ENCODE measurements at regions not wholly inside any gene's neighbourhood (a gene's known extent, or its start where the extent isn't known, plus 50 kb on each side); places are given as distances from the start of the nearest gene placed in this dataset.

DNA sequence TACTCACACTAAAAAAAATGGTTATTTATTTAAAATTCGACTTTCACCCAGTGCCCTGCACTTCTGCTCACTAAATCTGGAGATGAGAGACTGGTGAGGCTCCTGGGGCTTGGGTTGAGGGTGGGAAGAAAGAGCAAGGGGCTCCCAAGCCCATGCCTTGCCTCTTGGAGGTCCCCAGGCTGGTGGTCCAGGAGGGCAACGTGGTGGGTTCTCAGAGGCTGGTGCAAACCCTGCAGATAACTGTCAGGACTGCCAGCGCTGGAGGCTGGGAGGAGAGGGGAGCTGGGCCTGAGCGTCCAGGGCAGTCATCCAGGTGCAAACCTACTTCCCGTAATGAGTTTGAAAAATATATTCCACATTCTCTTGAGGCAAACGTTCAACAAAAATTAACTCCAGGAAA lies 528.3 kb downstream of the GLRX3 start:
- no peak overlapping the region for H3K4me3 Mint-ChIP-seq
- no peak overlapping the region for H2BK20ac ChIP-seq (ENCODE audit: low read depth, low read length, poor library complexity, severe bottlenecking)
- no peak for DNase-seq
- no peaks in the 10 kb centered on the region for H3K79me1 ChIP-seq (ENCODE audit: insufficient read depth, low read depth, low read length, poor library complexity, severe bottlenecking)
- H3K18ac ChIP-seq (ENCODE audit: insufficient read length, low read depth, low read length) = no peak overlapping the region
- WGBS (ENCODE audit: extremely low coverage, insufficient read length, low lambda C conversion rate) = no CpG with 5 or more reads among the region's 6 CpGs
- H3K27ac ChIP-seq (ENCODE audit: insufficient read length, low read depth, low read length) = no peak overlapping the region
- H3K4me1 Mint-ChIP-seq = peaks cover 3 to 4% of the 10 kb centered on the region in 2 experiments; a peak in 2 of 4 replicates
- H3K56ac ChIP-seq (ENCODE audit: insufficient read length, low read depth, low read length) = no peak overlapping the region
- H4K5ac ChIP-seq (ENCODE audit: insufficient read length, low read depth, low read length) = no peak overlapping the region
- H2BK15ac ChIP-seq (ENCODE audit: low read depth, low read length) = no peak overlapping the region
- TF ChIP-seq, protein P1, sequence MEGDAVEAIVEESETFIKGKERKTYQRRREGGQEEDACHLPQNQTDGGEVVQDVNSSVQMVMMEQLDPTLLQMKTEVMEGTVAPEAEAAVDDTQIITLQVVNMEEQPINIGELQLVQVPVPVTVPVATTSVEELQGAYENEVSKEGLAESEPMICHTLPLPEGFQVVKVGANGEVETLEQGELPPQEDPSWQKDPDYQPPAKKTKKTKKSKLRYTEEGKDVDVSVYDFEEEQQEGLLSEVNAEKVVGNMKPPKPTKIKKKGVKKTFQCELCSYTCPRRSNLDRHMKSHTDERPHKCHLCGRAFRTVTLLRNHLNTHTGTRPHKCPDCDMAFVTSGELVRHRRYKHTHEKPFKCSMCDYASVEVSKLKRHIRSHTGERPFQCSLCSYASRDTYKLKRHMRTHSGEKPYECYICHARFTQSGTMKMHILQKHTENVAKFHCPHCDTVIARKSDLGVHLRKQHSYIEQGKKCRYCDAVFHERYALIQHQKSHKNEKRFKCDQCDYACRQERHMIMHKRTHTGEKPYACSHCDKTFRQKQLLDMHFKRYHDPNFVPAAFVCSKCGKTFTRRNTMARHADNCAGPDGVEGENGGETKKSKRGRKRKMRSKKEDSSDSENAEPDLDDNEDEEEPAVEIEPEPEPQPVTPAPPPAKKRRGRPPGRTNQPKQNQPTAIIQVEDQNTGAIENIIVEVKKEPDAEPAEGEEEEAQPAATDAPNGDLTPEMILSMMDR (conservative IDR thresholded peaks at IDR 0.05) = no peak
- no peak overlapping the region for H4K91ac ChIP-seq (ENCODE audit: insufficient read length, low read depth, low read length)
- no peaks in the 10 kb centered on the region for H3K23me2 ChIP-seq (ENCODE audit: insufficient read length, low read depth, low read length, poor library complexity, severe bottlenecking)
- H3K9me3 Mint-ChIP-seq = peaks cover 3 to 4% of the 10 kb centered on the region in 2 experiments; a peak in 4 of 5 replicates
- H3K27me3 Mint-ChIP-seq (ENCODE audit: low read depth) = peaks cover 2% of the 10 kb centered on the region
- H3K4me1 ChIP-seq (ENCODE audit: insufficient read depth, low read length) = no peaks in the 10 kb centered on the region
- no peak overlapping the region for H2AFZ ChIP-seq (ENCODE audit: low read length)
- H3K9ac ChIP-seq (ENCODE audit: extremely low read depth, insufficient read length, low read length) = no peak overlapping the region
- H3K36me3 Mint-ChIP-seq (ENCODE audit: insufficient read depth in 1 of 3, low read depth in 3 of 3) = no peaks in the 10 kb centered on the region; a peak in 1 of 7 replicates
- H4K20me1 ChIP-seq (ENCODE audit: control insufficient read depth, insufficient read depth, insufficient read length) = no peaks in the 10 kb centered on the region
- H2BK12ac ChIP-seq (ENCODE audit: insufficient read length, low read depth, low read length) = no peak overlapping the region
- H3K27me3 ChIP-seq (ENCODE audit: insufficient read depth, low read length) = no peaks in the 10 kb centered on the region
- no peak overlapping the region for H3K14ac ChIP-seq (ENCODE audit: insufficient read depth, low read length)
- H3K9me3 ChIP-seq (ENCODE audit: control insufficient read depth, low read depth, low read length) = no peaks in the 10 kb centered on the region
- no peak overlapping the region for H3K4ac ChIP-seq (ENCODE audit: low read depth, low read length)
- no peak overlapping the region for H4K8ac ChIP-seq (replicated peaks; ENCODE audit: insufficient read length, low read depth, low read length)
- no peak overlapping the region for H3K23ac ChIP-seq (ENCODE audit: insufficient read length, low read depth, low read length)
- no peak overlapping the region for H2BK5ac ChIP-seq (ENCODE audit: insufficient read length, low read length)
- no peak overlapping the region for H2BK120ac ChIP-seq (ENCODE audit: low read depth, low read length, poor library complexity, severe bottlenecking)
- H3K79me2 ChIP-seq (ENCODE audit: insufficient read depth, low read length) = no peaks in the 10 kb centered on the region
- H3K27ac Mint-ChIP-seq = no peak overlapping the region
- no peak overlapping the region for H2AK5ac ChIP-seq (ENCODE audit: insufficient read length, low read length)
- no peak overlapping the region for H3T11ph ChIP-seq (ENCODE audit: low read length)
- H3K4me2 ChIP-seq (ENCODE audit: insufficient read depth, insufficient read length, low read length) = no peak overlapping the region

Measured in H9 (cell line).